GM21423 (cell line): ENCODE measurements at regions not wholly inside any gene's neighbourhood (a gene's known extent, or its start where the extent isn't known, plus 50 kb on each side); places are given as distances from the start of the nearest gene placed in this dataset.

Experiments
- ATAC-seq: cut with Tn5 transposase; IDR thresholded peaks from one replicate; pipeline ENCODE4 v1.9.1; 2021; ENCODE audit warnings: mild to moderate bottlenecking, moderate library complexity; ENCODE audit not compliant: unreplicated experiment

GRCh38 chr9:74293479-74293878 is 203.7 kb upstream of the RORB start:
- ATAC-seq: no peak

GRCh38 chr9:74303945-74304344 is 193.2 kb upstream of the RORB start:
- no peak for ATAC-seq

- ATAC-seq: no peak
Measured at GRCh38 chr9:74304598-74304997, 192.5 kb upstream of the RORB start.

GRCh38 chr9:74309654-74310053 is 187.5 kb upstream of the RORB start:
- ATAC-seq: no peak

- no peak for ATAC-seq
Measured at GRCh38 chr9:74317235-74317634, 179.9 kb upstream of the RORB start.

GRCh38 chr9:74321396-74321795 is 175.7 kb upstream of the RORB start:
- ATAC-seq: no peak

GRCh38 chr9:74322661-74323314 is 174.3 kb upstream of the RORB start:
- ATAC-seq: no peak

GRCh38 chr9:74330487-74331214 is 166.5 kb upstream of the RORB start:
- no peak for ATAC-seq

GRCh38 chr9:74331607-74332006 is 165.5 kb upstream of the RORB start:
- ATAC-seq: no peak

- no peak for ATAC-seq
Measured at GRCh38 chr9:74333384-74334032, 163.6 kb upstream of the RORB start.

- ATAC-seq: no peak
Measured at GRCh38 chr9:74334271-74334670, 162.9 kb upstream of the RORB start.

GRCh38 chr9:74336161-74336560 is 161.0 kb upstream of the RORB start:
- ATAC-seq: no peak

- no peak for ATAC-seq
Measured at GRCh38 chr9:74348777-74349176, 148.4 kb upstream of the RORB start.

- ATAC-seq: no peak
Measured at GRCh38 chr9:74355107-74355506, 142.0 kb upstream of the RORB start.

GRCh38 chr9:74357577-74357976 is 139.6 kb upstream of the RORB start:
- no peak for ATAC-seq

- no peak for ATAC-seq
Measured at GRCh38 chr9:74358959-74359358, 138.2 kb upstream of the RORB start.

GRCh38 chr9:74361508-74361907 is 135.6 kb upstream of the RORB start:
- ATAC-seq: no peak

GRCh38 chr9:74362423-74362822 is 134.7 kb upstream of the RORB start:
- no peak for ATAC-seq

- ATAC-seq: no peak
Measured at GRCh38 chr9:74366111-74366510, 131.0 kb upstream of the RORB start.

GRCh38 chr9:74369844-74370243 is 127.3 kb upstream of the RORB start:
- ATAC-seq: no peak

- ATAC-seq: no peak
Measured at GRCh38 chr9:74373348-74373747, 123.8 kb upstream of the RORB start.

- peak; percentile 61 for ATAC-seq
Measured at GRCh38 chr9:74379718-74380117, 117.4 kb upstream of the RORB start.
